Esophagus squamous epithelium (tissue), 4 donors: ENCODE measurements at regions not wholly inside any gene's neighbourhood (a gene's known extent, or its start where the extent isn't known, plus 50 kb on each side); places are given as distances from the start of the nearest gene placed in this dataset.
"Not testable (repeated sequence)": the region's sequence is repeated elsewhere in the genome, so short reads cannot be mapped to it uniquely, and the experiment has no call there.

Experiments
- CTCF ChIP-seq, 6 experiments: fragments of 450-650 bp in 4 of 6; fragments of 200-600 bp in 2 of 6; sonication (generic) in 2 of 6; IDR thresholded peaks; one replicate each; pipeline ENCODE4 v1.5.1; 2016 to 2019; ENCODE audit warnings: antibody characterized with exemption in 6 of 6, mild to moderate bottlenecking in 4 of 6, moderate library complexity in 4 of 6
- POLR2A ChIP-seq, 4 donors: fragments of 450-650 bp; IDR thresholded peaks; one replicate each; pipeline ENCODE4 v1.6.1; 2017; ENCODE audit warnings: antibody characterized with exemption in 4 of 4, mild to moderate bottlenecking in 4 of 4, moderate library complexity in 3 of 4

- not testable (repeated sequence) for TF ChIP-seq CTCF, POLR2A (IDR thresholded peaks at IDR 0.05)
Measured at GRCh38 chr4:189579645-189580044, 361.0 kb upstream of the FRG1 start.
